H1 (cell line): ENCODE measurements at regions not wholly inside any gene's neighbourhood (a gene's known extent, or its start where the extent isn't known, plus 50 kb on each side); places are given as distances from the start of the nearest gene placed in this dataset.

Experiments
- CHD2 ChIP-seq: IDR thresholded peaks from 2 replicates; pipeline ENCODE4 v1.6.1; 2012; ENCODE audit warnings: low read length, improper control_type of control experiment
- EGR1 ChIP-seq: IDR thresholded peaks from 2 replicates; pipeline ENCODE4 v1.6.1; 2011; ENCODE audit warnings: low read depth, low read length, borderline replicate concordance
- HDAC2 ChIP-seq, 2 experiments: fragments of 300-600 bp in 1 of 2; sonication (generic) in 1 of 2; IDR thresholded peaks; 2 replicates each; pipeline ENCODE4 v1.6.1; 2011 to 2012; ENCODE audit warnings: low read depth in 2 of 2, low read length in 2 of 2, mild to moderate bottlenecking in 2 of 2, moderate library complexity in 2 of 2, borderline replicate concordance in 1 of 2, inconsistent platforms in 1 of 2
- TF ChIP-seq, protein P1 (sequence below): IDR thresholded peaks from 2 replicates; pipeline ENCODE4 v1.6.1; 2011; ENCODE audit warnings: low read depth, mild to moderate bottlenecking, low read length; ENCODE audit not compliant: insufficient read depth

- TF ChIP-seq EGR1 (no peak), HDAC2 (IDR thresholded peaks at IDR 0.05; ENCODE audit: borderline replicate concordance in 1 of 2, low read depth in 2 of 2, low read length in 2 of 2) (no peak), CHD2 (no peak)
- TF ChIP-seq, protein P1, sequence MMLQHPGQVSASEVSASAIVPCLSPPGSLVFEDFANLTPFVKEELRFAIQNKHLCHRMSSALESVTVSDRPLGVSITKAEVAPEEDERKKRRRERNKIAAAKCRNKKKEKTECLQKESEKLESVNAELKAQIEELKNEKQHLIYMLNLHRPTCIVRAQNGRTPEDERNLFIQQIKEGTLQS: no peak
- TF ChIP-seq, all 59 proteins: peak for 0
These were observed 228.1 kb downstream of the PRL start (continued) for GRCh38 chr6:22068561-22069305.
